Mammary epithelial cell (primary cell): ENCODE measurements at regions not wholly inside any gene's neighbourhood (a gene's known extent, or its start where the extent isn't known, plus 50 kb on each side); places are given as distances from the start of the nearest gene placed in this dataset.

Experiments
- CTCF ChIP-seq, 2 donors: IDR thresholded peaks in 1 of 2; conservative IDR thresholded peaks in 1 of 2; 2 replicates each; pipeline ENCODE4 v1.5.1; 2011 to 2012; ENCODE audit warnings: inconsistent platforms in 2 of 2, low read length in 2 of 2, mild to moderate bottlenecking in 2 of 2, control low read depth in 1 of 2, low read depth in 1 of 2; ENCODE audit not compliant: insufficient read depth in 1 of 2; ENCODE audit errors: extremely low read depth in 1 of 2
- EZH2 ChIP-seq: IDR thresholded peaks from 2 replicates; pipeline ENCODE4 v1.6.1; 2012; ENCODE audit warnings: low read length, inconsistent platforms, borderline replicate concordance

DNA sequence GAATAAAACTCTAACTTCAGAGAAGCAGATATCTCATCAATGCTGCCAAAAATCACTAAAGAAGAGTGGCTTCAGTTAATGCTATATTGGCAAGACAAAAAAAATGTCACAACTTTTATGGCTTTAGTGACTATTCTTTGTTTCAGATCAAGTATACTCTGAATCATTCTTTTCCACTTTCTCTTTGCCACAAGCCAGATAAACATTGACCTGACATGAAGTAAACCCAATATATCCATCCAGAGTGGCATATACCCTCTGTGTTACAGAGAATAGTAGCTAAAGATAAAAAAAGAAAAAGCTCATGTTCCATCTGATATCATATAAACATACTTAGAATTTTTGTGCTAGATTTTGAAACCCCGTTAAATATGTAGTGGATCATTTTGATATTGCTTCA is 206.7 kb upstream of the CNKSR2 start:
- TF ChIP-seq CTCF (conservative IDR thresholded peaks at IDR 0.05 in 1 of 2, IDR thresholded peaks at IDR 0.05 in 1 of 2; ENCODE audit: extremely low read depth in 1 of 2, insufficient read depth in 1 of 2, low read depth in 1 of 2, low read length in 2 of 2): no peak
- TF ChIP-seq EZH2: no peak
